PC-9 (cell line): ENCODE measurements at regions not wholly inside any gene's neighbourhood (a gene's known extent, or its start where the extent isn't known, plus 50 kb on each side); places are given as distances from the start of the nearest gene placed in this dataset.

Experiments used
- BruUV-seq: library from RNA; stranded (reverse); fragments of 400-500 nt; replicated peaks from 2 replicates; lab custom pipeline; 2021; lab: Mats Ljungman, UMichigan
- CTCF ChIA-PET: fragments of 300-600 bp; sonication (Branson Sonifier 250); formaldehyde crosslinking; loops from one replicate; lab custom pipeline; 2022; ENCODE audit warnings: antibody characterized with exemption; lab: Charles Lee
- POLR2A ChIA-PET: fragments of 300-600 bp; sonication (Branson Sonifier 250); formaldehyde crosslinking; loops from one replicate; lab custom pipeline; 2022; ENCODE audit warnings: antibody characterized with exemption; ENCODE audit not compliant: unreplicated experiment; lab: Charles Lee
- DNase-seq, 2 experiments: peaks; one replicate each; pipeline versions ENCODE4 v3.0.0 to v3.0.0-alpha.2; 2015 to 2022; ENCODE audit warnings: mixed read lengths in 1 of 2
- H2AFZ ChIP-seq: fragments of 200-600 bp; sonication (generic); 2 replicates; pipeline ENCODE4 v1.8.1; 2017; ENCODE audit warnings: antibody characterized with exemption
- H3F3A ChIP-seq: fragments of 200-600 bp; sonication (generic); 2 replicates; pipeline ENCODE4 v1.8.1; 2017; ENCODE audit warnings: antibody characterized with exemption, mild to moderate bottlenecking, low read depth; ENCODE audit not compliant: insufficient read depth
- H3K27ac ChIP-seq: fragments of 200-600 bp; sonication (generic); 2 replicates; pipeline ENCODE4 v1.6.1; 2016; ENCODE audit warnings: mixed run types
- H3K27me3 ChIP-seq: fragments of 200-600 bp; sonication (generic); 2 replicates; pipeline ENCODE4 v1.6.1; 2016; ENCODE audit warnings: low read depth, mixed run types; ENCODE audit not compliant: insufficient read depth
- H3K36me3 ChIP-seq: fragments of 200-600 bp; sonication (generic); 2 replicates; pipeline ENCODE4 v1.6.1; 2016; ENCODE audit warnings: low read depth, mixed run types
- H3K4me1 ChIP-seq: fragments of 200-600 bp; sonication (generic); replicated peaks from 2 replicates; pipeline ENCODE4 v1.6.1; 2016; ENCODE audit warnings: mixed run types; ENCODE audit not compliant: insufficient read depth
- H3K4me2 ChIP-seq: fragments of 200-600 bp; sonication (generic); 2 replicates; pipeline ENCODE4 v1.6.1; 2017; ENCODE audit warnings: mixed run types
- H3K4me3 ChIP-seq: fragments of 200-600 bp; sonication (generic); 2 replicates; pipeline ENCODE4 v1.6.1; 2016; ENCODE audit warnings: mixed run types
- H3K79me2 ChIP-seq: fragments of 200-600 bp; sonication (generic); 2 replicates; pipeline ENCODE4 v1.6.1; 2017; ENCODE audit warnings: low read depth, mixed run types
- H3K9me2 ChIP-seq: fragments of 200-600 bp; sonication (generic); 2 replicates; pipeline ENCODE4 v1.8.1; 2017; ENCODE audit warnings: mild to moderate bottlenecking; ENCODE audit not compliant: insufficient read depth
- H3K9me3 ChIP-seq: fragments of 200-600 bp; sonication (generic); 2 replicates; pipeline ENCODE4 v1.8.1; 2016; ENCODE audit warnings: low read depth; ENCODE audit not compliant: insufficient read depth
- H4K20me1 ChIP-seq: fragments of 200-600 bp; sonication (generic); 2 replicates; pipeline ENCODE4 v1.8.1; 2017; ENCODE audit not compliant: insufficient read depth
- CTCF ChIP-seq: fragments of 200-600 bp; sonication (generic); conservative IDR thresholded peaks from 2 replicates; pipeline ENCODE4 v1.6.1; 2017; ENCODE audit warnings: mixed run types, antibody characterized with exemption, mild to moderate bottlenecking, moderate library complexity
- EZH2 ChIP-seq: fragments of 200-600 bp; sonication (generic); IDR thresholded peaks from 2 replicates; pipeline ENCODE4 v1.8.0; 2017; ENCODE audit warnings: antibody characterized with exemption, low read depth
- intact Hi-C: fragments of 100-400 bp; cut with micrococcal nuclease; formaldehyde crosslinking; loops from one replicate; pipeline ENCODE4 v1.10.0; 2022; ENCODE audit not compliant: unreplicated experiment

- no peak overlapping the region for H2AFZ ChIP-seq
- H3K9me3 ChIP-seq: no peaks in the 10 kb centered on the region
- no peaks in the 10 kb centered on the region for H3K4me1 ChIP-seq
- no peak overlapping the region for H3K4me2 ChIP-seq
- no peaks in the 10 kb centered on the region for H3K36me3 ChIP-seq
- H3F3A ChIP-seq: no peaks in the 10 kb centered on the region
- BruUV-seq: no TSS peak
- H3K79me2 ChIP-seq: no peaks in the 10 kb centered on the region
- H3K9me2 ChIP-seq: no peaks in the 10 kb centered on the region
- CTCF ChIA-PET: no interaction called here
- H3K4me3 ChIP-seq: no peak overlapping the region
- DNase-seq: no peak
- H4K20me1 ChIP-seq: no peaks in the 10 kb centered on the region
- TF ChIP-seq EZH2: no peak
- no peak for TF ChIP-seq CTCF
- H3K27ac ChIP-seq: no peak overlapping the region
- POLR2A ChIA-PET: no interaction called here
- H3K27me3 ChIP-seq: no peaks in the 10 kb centered on the region
- intact Hi-C loops: no loop called here
Measured at GRCh38 chr5:165227515-165227914, 1722.1 kb downstream of the MAT2B start.

GRCh38 chr5:165228184-165228583, 1722.8 kb downstream of the MAT2B start:
- Histone ChIP-seq H3K9me3 (no peaks in the 10 kb centered on the region), H3K4me1 (no peaks in the 10 kb centered on the region), H3K79me2 (no peaks in the 10 kb centered on the region), H3K9me2 (no peaks in the 10 kb centered on the region), H3K4me3 (no peak overlapping the region), H3K4me2 (no peak overlapping the region), H3K27ac (no peak overlapping the region), H3F3A (no peaks in the 10 kb centered on the region), H2AFZ (no peak overlapping the region), H3K27me3 (no peaks in the 10 kb centered on the region), H3K36me3 (no peaks in the 10 kb centered on the region), H4K20me1 (no peaks in the 10 kb centered on the region)
- ChIA-PET POLR2A (no interaction called here), CTCF (no interaction called here)
- no TSS peak for BruUV-seq
- intact Hi-C loops: no loop called here
- no peak for TF ChIP-seq EZH2
- TF ChIP-seq CTCF: no peak
- no peak for DNase-seq

- Histone ChIP-seq H3K27ac (no peak overlapping the region), H3K4me1 (no peaks in the 10 kb centered on the region), H4K20me1 (no peaks in the 10 kb centered on the region), H3K4me3 (no peak overlapping the region), H3K9me3 (no peaks in the 10 kb centered on the region), H3K4me2 (no peak overlapping the region), H3K36me3 (no peaks in the 10 kb centered on the region), H3F3A (no peaks in the 10 kb centered on the region), H2AFZ (no peak overlapping the region), H3K9me2 (no peaks in the 10 kb centered on the region), H3K27me3 (no peaks in the 10 kb centered on the region), H3K79me2 (no peaks in the 10 kb centered on the region)
- intact Hi-C loops: no loop called here
- ChIA-PET CTCF (no interaction called here), POLR2A (no interaction called here)
- no peak for TF ChIP-seq EZH2
- no peak for TF ChIP-seq CTCF
- BruUV-seq: no TSS peak
- DNase-seq: no peak
Measured at GRCh38 chr5:165231821-165232508, 1726.5 kb downstream of the MAT2B start.
